HK-2 (cell line): ENCODE measurements at regions not wholly inside any gene's neighbourhood (a gene's known extent, or its start where the extent isn't known, plus 50 kb on each side); places are given as distances from the start of the nearest gene placed in this dataset.

Experiments
- DNase-seq: peaks from one replicate; pipeline ENCODE4 v3.0.0-alpha.2; 2018; ENCODE audit not compliant: unreplicated experiment

- no peak for DNase-seq
These were observed 218.2 kb downstream of the ARL4C start for GRCh38 chr2:234278556-234279255.

DNA sequence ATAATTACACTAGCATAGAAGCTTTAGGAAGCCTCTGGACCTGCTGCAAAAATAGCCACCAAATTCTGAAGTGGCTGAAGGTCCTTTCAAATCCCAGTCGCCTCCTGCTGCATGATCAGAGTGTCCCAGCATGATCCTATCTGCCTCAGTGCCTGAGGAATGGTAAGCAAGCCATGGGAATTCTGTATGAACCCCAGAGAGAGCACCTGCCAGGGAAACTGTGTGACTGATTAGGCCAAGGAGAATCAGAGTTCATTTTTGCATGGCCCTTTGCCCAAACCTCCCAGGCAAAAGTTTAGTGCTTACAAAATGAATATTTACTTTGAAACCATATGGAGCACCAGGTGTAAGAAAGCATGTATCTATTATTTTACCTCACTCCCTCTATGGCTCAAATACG is 221.4 kb downstream of the ARL4C start:
- DNase-seq, result no peak

DNA sequence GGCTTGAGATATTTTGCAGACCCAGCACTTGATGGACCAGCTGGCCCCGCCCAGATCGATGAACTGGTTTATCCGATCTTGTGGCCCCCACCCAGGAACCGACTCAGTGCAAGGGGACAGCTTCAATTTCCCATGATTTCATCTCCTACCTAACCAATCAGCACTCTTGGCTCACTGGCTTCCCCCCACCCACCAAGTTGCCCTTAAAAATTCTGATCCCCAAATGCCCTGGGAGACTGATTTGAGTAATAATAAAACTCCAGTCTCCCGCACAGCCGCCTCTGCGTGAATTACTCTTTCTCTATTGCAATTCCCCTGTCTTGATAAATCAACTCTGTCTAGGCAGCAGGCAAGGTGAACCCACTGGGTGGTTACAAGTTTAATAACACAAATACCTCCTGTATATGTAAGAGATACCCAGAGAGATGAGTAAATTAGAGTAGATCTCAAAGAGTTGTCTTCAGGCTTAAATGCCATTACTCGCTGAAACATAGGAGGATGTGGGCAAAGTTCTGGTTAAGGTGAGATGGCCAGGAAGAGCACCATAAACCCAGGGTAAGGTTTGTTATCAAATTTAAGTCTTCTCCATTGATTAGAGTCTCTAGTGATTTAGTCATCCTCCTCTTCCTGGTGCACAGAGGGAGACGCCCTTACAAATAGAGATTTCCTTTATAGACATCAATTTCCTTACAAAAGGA is 222.8 kb downstream of the ARL4C start:
- no peak for DNase-seq

- DNase-seq, result no peak
These were observed 221.8 kb downstream of the SPP2 start for GRCh38 chr2:234272069-234272850.

GRCh38 chr2:234271338-234271737 is 220.8 kb downstream of the SPP2 start:
- no peak for DNase-seq

- DNase-seq, result no peak
These were observed 219.3 kb downstream of the SPP2 start for GRCh38 chr2:234269769-234270204.

DNA sequence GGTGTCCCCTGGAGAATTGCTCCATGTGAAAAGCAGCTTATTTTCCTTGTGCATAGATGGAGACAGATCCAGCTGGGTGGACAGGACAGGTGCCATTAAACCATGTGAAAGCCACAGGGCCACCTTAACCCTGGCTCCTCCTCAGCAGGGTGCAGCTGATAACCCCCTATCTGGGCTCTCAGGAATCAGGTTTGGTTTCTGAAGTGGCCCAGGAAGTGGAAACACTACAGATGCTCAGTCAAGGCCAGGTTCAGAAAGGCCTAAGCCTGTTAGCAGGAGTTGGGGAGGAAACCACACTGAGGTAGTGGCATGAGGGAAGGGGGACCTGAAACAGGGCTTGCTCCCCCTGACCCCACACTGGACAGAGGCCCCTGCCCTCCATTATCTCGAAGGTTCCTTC is 217.0 kb downstream of the SPP2 start:
- no peak for DNase-seq

DNA sequence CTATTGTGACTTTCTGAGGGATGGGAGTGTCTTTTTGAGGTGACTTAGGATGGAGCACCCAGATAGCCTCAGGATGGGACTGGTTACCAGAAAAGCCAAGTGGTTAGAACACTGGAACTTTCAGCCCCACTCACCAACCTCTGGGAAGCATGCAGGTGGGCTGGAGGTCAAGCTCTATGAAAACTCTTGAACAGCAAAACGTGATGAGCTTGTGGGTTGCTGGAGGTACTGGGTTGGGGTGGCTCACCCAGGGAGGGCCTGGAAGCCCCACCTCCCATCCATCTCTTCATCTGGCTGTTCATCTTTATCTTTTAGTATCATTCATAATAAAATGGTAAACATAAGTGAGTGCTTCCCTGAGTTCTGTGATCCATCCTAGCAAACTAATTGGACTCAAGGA is 216.4 kb downstream of the SPP2 start:
- DNase-seq, result no peak

- DNase-seq, result no peak
These were observed 214.7 kb downstream of the SPP2 start for GRCh38 chr2:234265206-234265605.

DNA sequence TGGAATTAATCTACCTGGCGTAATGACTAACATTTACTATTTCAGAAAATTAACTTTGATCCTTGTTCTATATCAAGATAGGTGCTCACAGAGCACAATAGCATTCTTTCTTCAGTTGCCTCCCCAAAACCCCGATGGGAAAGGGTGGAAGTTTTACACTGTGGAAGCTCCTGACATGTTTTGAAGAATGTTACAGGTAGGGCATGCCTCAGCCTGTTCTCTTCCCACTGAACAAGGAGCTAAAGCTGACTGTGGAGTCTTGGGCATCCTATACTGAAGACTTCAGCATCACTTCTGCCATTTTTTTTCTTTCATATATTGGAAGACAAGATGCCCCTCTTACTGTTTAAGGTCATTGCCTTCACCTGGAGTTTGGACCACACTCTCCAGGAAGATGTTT is 211.2 kb downstream of the SPP2 start:
- DNase-seq, result no peak

- DNase-seq, result no peak
These were observed 208.9 kb downstream of the SPP2 start for GRCh38 chr2:234259440-234259839.

- DNase-seq, result peak; percentile 20
These were observed 208.2 kb downstream of the SPP2 start for GRCh38 chr2:234258562-234259141.

GRCh38 chr2:234257859-234258561 is 207.5 kb downstream of the SPP2 start:
- peak; percentile 91 for DNase-seq

- no peak for DNase-seq
These were observed 206.0 kb downstream of the SPP2 start for GRCh38 chr2:234256516-234256915.

- DNase-seq, result no peak
These were observed 204.4 kb downstream of the SPP2 start for GRCh38 chr2:234254783-234255521.

GRCh38 chr2:234252772-234253171 is 202.3 kb downstream of the SPP2 start:
- no peak for DNase-seq

GRCh38 chr2:234251326-234252271 is 201.1 kb downstream of the SPP2 start:
- DNase-seq, result peak; percentile 42

DNA sequence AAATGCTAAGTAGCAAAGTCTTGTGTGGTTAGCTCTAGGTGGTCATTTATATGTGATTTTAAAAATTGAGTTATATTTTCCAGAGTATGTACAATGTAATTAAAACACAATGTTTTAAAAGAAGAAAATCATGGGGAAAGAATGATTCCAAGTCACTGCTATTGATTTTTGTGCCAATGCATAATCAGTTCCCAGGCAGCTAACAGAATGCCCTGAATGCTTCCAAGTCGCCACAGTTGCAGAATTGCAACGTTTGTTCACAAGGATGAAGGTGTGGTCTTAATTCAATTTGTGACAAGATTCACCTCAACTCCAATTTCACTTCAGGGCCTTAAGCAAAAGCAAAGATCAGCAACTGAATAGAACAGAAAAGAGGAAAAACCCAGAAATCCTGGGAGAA is 200.4 kb downstream of the SPP2 start:
- DNase-seq, result no peak

GRCh38 chr2:234249873-234250272 is 199.4 kb downstream of the SPP2 start:
- DNase-seq, result peak; percentile 32
